ENCODE measurements at regions not wholly inside any gene's neighbourhood (a gene's known extent, or its start where the extent isn't known, plus 50 kb on each side); places are given as distances from the start of the nearest gene placed in this dataset.
A peak's percentile ranks its signal among the peaks of the same experiment; 100 is the strongest.
"Not testable (repeated sequence)": the region's sequence is repeated elsewhere in the genome, so short reads cannot be mapped to it uniquely, and the experiment has no call there.

DNA sequence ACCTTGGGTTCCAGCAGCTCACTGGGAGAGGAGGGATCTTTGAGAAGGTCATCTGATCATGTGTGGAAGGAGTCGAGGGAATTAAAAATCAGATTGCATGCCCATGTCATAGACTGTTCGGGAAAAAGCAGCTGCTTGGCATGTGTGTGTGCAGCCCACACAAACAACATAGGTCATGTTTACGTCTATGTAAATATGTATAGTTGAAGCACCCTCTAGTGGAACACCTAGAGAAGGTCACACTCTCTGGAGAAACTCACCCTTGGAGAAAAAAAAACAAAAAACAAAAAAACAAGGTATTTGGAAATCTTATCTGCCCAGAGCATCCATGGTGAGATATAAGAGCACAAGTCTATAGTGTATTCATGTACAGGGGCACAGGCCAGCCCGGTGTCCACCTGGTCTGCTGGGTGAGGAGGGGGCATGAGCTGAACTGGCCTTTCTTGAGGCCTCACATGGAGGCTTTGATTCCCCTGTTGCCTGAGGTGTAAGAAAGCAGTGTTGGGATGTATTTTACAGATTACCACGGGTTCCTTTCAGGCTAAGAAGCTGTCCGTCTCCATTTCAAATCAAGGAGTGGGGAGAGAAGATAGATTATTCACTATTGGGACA lies 98.0 kb downstream of the NPY start:
- no peaks in the 10 kb centered on the region for H3K9me3 Mint-ChIP-seq
- no peaks in the 10 kb centered on the region for H3K36me3 Mint-ChIP-seq
- no peak overlapping the region for H3K27ac Mint-ChIP-seq
- no peaks in the 10 kb centered on the region for H3K4me1 Mint-ChIP-seq
- CTCF ChIA-PET: interaction anchor here (0.9 to 2.5 kb wide), 11 partner anchors 8 to 685 kb away, joined by 3 to 21 read pairs (median 3); no protein-coding TSS in a partner anchor
- no peaks in the 10 kb centered on the region for H3K27me3 Mint-ChIP-seq
- DNase-seq: no peak
- H3K4me3 Mint-ChIP-seq: no peak overlapping the region

DNA sequence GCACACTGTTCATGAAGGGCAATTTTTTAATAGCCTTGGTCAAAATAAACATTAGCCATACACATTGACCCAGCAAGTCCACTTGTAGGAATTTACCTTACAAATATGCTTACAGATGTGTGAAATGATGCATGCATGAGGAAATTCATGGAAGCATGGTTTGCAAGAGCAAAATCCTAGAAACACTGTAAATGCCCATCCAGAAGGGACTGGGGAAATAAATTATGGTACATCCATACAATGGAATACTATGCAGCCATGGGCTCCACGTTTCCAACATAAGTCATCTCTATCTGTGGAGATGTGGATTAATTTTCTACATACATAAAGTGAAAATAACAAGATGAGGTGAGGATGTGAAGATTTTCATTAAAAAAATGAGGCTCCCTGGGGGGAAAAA lies 99.1 kb downstream of the NPY start:
- CTCF ChIA-PET: no interaction called here
- H3K4me1 Mint-ChIP-seq: no peaks in the 10 kb centered on the region
- H3K4me3 Mint-ChIP-seq: no peak overlapping the region
- no peaks in the 10 kb centered on the region for H3K27me3 Mint-ChIP-seq
- H3K36me3 Mint-ChIP-seq: no peaks in the 10 kb centered on the region
- no peak overlapping the region for H3K27ac Mint-ChIP-seq
- DNase-seq: no peak
- H3K9me3 Mint-ChIP-seq: no peaks in the 10 kb centered on the region

DNA sequence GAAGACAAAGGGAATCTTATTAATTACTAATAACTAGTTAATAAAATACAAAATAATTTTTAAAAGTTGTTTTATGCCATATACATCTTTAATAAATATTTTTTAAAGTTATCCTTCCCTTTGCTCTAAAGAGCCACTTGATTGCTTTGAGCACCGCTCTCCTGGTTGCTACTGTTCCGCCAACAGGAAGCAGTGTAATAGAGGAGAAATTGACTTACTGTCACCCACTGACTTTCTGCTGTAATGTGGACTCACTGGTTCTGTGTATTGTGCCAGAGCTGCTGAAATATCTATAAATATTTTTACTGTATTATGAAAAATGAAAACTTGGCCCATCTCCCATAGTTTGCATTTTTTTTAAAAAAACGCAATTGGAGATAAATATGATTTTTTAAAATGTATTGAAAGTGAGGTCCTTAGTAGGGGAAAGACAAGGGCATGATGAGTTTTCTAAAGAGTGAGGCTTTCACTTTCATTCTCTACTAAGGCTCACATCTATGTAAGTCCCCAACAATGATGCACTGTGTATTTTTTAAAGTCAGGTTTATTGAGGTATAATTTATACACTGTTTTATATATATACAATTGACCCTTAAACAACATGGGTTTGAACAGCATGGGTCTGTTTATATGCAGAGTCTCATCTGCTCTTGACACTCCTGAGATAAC lies 100.5 kb downstream of the NPY start:
- H3K27ac Mint-ChIP-seq: peak overlapping the region; percentile 24
- H3K27me3 Mint-ChIP-seq: no peaks in the 10 kb centered on the region
- no peaks in the 10 kb centered on the region for H3K36me3 Mint-ChIP-seq
- H3K4me1 Mint-ChIP-seq: no peaks in the 10 kb centered on the region
- DNase-seq: no peak
- CTCF ChIA-PET: interaction anchor here (1.1 kb wide), 1 partner anchor 287 kb away, joined by 3 read pairs; no protein-coding TSS in a partner anchor
- no peak overlapping the region for H3K4me3 Mint-ChIP-seq
- H3K9me3 Mint-ChIP-seq: no peaks in the 10 kb centered on the region

DNA sequence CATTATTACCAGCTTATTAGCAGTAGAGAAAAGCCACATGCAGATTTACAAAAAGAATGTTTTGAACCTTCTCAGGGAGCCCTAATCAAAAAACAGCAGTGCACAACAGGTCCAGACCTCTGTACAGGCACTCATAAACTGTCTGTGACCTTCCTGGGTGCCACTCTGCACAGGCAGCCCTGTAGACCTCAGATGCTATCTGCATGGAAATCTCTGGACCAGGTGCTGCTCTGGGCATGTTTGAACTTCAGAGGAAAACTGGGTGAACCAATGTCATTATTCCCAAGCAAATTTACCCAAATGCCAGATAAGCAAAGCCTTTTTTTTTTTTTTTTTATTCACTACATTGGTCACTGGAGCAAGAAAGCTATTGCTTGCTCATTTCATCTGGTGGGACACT lies 104.2 kb downstream of the NPY start:
- Mint-ChIP-seq H3K27me3 (no peaks in the 10 kb centered on the region), H3K9me3 (no peaks in the 10 kb centered on the region), H3K4me1 (no peaks in the 10 kb centered on the region), H3K4me3 (no peak overlapping the region), H3K36me3 (no peaks in the 10 kb centered on the region), H3K27ac (no peak overlapping the region)
- no peak for DNase-seq
- CTCF ChIA-PET: interaction anchor here (0.6 to 1.3 kb wide), 2 partner anchors 335 to 1205 kb away, joined by 3 read pairs; no protein-coding TSS in a partner anchor

DNA sequence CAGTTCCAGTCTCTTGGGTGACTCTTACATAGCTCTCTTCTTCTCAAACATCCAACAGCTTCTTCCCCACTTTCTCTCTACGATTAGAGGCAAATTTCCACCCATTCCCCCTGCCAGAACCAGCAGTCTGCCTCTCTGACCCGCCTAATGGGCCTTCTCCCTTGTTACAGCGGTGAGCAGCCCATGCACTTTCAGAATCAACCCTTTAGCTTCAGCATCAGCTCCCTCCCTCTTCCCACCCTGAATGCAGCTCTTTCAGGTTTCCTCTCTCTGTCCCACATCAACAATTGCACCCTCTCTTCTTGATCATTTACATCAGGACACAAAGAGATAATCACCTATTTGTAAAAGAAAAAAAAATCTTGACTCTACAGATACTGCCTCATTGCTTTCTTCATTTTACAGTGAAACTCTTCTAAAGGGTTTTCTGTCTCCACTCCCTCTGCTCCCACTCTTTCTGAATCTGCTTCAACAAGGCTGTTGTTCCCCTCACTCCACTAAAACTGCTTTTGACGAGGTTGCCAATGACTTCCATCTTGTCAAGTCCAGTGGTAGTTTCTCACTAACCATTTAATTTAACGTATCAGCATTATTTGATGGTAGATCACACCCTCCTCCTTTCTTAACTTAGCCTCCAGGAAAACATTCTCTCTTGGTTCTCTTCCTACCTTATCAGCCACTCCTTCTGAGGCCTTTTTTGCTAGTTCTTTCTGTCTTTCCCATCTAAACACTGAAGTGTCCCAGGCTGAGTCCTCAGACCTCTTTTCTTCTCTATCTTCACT lies 106.6 kb downstream of the NPY start:
- no peak overlapping the region for H3K27ac Mint-ChIP-seq

DNA sequence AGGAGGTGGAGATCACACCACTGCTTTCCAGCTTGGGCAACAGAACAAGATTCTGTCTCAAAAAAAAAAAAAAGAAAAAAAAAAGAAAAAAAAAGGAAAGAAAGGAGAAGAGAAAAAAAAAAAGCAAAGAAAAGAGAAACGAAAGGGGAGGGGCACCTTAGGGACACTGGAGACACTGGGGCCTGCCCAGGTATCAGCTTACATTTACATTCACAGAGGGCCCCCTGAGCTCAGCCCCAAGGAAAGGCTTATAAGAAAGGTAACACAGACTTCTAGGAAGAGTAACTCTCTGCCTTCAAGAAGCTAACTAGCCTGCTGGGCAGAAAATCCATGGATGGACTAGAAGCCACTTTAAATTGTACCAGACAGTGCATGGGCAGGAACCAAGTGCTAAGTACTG lies 108.8 kb downstream of the NPY start:
- no peaks in the 10 kb centered on the region for H3K4me1 Mint-ChIP-seq
- H3K4me3 Mint-ChIP-seq: no peak overlapping the region
- no peaks in the 10 kb centered on the region for H3K9me3 Mint-ChIP-seq
- H3K27me3 Mint-ChIP-seq: no peaks in the 10 kb centered on the region
- CTCF ChIA-PET: no interaction called here
- no peaks in the 10 kb centered on the region for H3K36me3 Mint-ChIP-seq
- no peak overlapping the region for H3K27ac Mint-ChIP-seq
- no peak for DNase-seq

More for the DNA sequence above, 106.6 kb downstream of the NPY start:
- no peak for DNase-seq
- Mint-ChIP-seq H3K27me3 (no peaks in the 10 kb centered on the region), H3K4me1 (no peaks in the 10 kb centered on the region), H3K36me3 (no peaks in the 10 kb centered on the region), H3K9me3 (no peaks in the 10 kb centered on the region), H3K4me3 (no peak overlapping the region)
- CTCF ChIA-PET: interaction anchor here (1.2 kb wide), 1 partner anchor 9 kb away, joined by 3 read pairs; no protein-coding TSS in a partner anchor

DNA sequence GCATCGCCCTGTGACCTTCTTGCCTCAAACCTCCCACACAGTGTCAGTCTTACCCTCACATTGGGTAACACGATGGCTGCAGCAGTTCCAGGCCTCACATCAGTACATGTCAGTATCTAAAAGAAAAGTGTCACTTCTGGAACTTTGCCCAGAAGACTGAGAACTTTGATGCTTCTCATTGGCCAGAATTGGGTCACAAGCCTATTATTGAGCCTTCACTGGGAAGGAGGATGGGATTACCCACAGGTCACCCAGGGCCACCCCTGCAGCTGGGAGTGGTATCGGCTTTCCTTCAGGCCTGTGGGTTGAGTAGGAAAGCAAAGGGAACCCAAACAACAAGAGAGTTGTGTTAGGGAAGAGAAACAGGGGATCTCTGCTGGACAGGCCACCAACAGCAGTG lies 111.5 kb downstream of the NPY start:
- H3K4me3 Mint-ChIP-seq: no peak overlapping the region
- H3K9me3 Mint-ChIP-seq: no peaks in the 10 kb centered on the region
- H3K27me3 Mint-ChIP-seq: no peaks in the 10 kb centered on the region
- H3K4me1 Mint-ChIP-seq: no peaks in the 10 kb centered on the region
- no peak for DNase-seq
- no peaks in the 10 kb centered on the region for H3K36me3 Mint-ChIP-seq
- H3K27ac Mint-ChIP-seq: no peak overlapping the region
- CTCF ChIA-PET: interaction anchor here (0.7 kb wide), 1 partner anchor 536 kb away, joined by 3 read pairs; no protein-coding TSS in a partner anchor

DNA sequence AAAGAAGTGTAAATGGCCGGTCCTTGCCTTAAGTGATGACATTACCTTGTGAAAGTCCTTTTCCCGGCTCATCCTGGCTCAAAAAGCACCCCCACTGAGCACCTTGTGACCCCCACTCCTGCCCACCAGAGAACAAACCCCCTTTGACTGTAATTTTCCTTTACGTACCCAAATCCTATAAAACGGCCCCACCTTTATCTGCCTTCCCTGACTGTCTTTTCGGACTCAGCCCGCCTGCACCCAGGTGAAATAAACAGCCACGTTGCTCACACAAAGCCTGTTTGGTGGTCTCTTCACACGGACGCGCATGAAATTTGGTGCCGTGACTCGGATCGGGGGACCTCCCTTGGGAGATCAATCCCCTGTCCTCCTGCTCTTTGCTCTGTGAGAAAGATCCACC lies 112.4 kb downstream of the NPY start:
- H3K27ac Mint-ChIP-seq, CTCF ChIA-PET, H3K27me3 Mint-ChIP-seq, H3K36me3 Mint-ChIP-seq, H3K4me1 Mint-ChIP-seq, DNase-seq, H3K9me3 Mint-ChIP-seq, H3K4me3 Mint-ChIP-seq: not testable (repeated sequence)

DNA sequence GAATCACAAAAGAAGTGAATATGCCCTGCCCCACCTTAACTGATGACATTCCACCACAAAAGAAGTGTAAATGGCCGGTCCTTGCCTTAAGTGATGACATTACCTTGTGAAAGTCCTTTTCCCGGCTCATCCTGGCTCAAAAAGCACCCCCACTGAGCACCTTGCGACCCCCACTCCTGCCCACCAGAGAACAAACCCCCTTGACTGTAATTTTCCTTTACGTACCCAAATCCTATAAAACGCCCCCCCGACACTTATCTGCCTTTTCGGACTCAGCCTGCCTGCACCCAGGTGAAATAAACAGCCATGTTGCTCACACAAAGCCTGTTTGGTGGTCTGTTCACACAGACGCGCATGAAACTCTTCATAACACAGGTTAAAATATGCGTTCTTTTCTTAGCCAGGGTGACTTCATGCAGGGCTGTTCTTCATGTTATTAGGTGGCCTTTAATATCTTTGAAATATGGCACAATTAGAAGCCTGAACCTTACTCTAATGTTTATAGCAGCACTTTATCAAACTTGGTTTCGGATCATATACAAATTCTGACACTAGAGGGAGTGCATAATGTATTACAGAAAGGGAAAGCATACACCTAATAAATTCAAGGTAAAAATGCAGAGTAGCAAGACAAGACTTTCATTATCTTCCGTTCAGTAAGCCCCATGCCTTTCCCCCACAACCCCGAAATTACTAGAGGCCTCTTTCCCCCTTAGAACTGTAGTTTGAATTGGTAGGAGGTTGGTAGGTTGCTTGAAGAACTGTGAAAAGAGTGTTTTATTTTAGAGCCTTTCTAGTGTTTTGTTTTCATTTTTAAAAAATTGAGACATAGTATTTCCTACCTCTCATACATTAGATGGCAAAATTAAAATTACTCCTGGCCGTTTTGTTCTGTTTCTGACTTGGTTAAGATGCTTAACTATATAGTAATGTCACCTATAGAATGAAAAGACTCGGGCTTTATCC lies 117.9 kb downstream of the NPY start:
- H3K27ac Mint-ChIP-seq: no peak overlapping the region
- H3K36me3 Mint-ChIP-seq: no peaks in the 10 kb centered on the region
- DNase-seq: no peak
- peaks cover 4% of the 10 kb centered on the region for H3K27me3 Mint-ChIP-seq
- peaks cover 5% of the 10 kb centered on the region for H3K4me1 Mint-ChIP-seq
- H3K9me3 Mint-ChIP-seq: no peaks in the 10 kb centered on the region
- H3K4me3 Mint-ChIP-seq: no peak overlapping the region
- CTCF ChIA-PET: no interaction called here

DNA sequence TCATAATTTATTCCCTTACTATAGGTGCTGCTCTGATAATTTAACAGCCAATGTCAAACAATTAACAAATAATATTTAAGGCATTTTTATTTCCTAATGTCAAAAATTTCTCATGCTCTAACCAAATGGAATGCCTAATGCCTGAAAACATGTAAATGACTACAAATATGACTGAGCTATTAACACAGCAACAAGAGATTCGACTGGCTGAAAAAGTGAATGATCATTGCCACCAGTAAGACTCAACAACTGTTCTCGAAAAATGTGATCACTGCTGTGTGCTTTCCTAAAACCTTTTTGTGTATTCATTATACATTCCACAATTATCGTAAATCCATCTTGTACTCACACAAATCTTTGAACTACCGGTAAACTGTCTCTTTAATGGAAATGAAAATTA lies 118.7 kb downstream of the NPY start:
- Mint-ChIP-seq H3K4me3 (no peak overlapping the region), H3K27me3 (peaks cover 4% of the 10 kb centered on the region), H3K27ac (no peak overlapping the region), H3K9me3 (no peaks in the 10 kb centered on the region), H3K4me1 (peaks cover 5% of the 10 kb centered on the region), H3K36me3 (no peaks in the 10 kb centered on the region)
- CTCF ChIA-PET: no interaction called here
- no peak for DNase-seq

DNA sequence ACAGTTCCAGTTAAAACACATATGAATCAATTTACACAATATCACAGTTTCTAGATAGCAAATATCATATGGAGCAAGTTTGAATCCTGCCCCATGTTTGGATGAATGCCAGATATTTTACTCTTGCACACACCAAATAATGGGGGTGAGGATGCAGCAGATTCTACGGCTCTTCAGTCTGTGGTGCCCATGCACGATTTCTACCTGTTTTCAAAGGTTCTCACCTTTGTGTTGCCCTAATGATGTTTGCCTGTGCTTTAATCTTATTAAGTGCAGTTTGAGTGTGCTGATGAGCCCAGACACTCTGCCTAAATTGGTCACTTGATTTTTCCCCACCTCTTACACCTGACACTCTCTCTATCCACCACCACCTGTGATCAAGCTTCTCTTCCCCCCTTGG lies 119.6 kb downstream of the NPY start:
- Mint-ChIP-seq H3K4me3 (no peak overlapping the region), H3K9me3 (no peaks in the 10 kb centered on the region), H3K27me3 (peaks cover 4% of the 10 kb centered on the region), H3K36me3 (no peaks in the 10 kb centered on the region), H3K27ac (no peak overlapping the region), H3K4me1 (peaks cover 5% of the 10 kb centered on the region)
- CTCF ChIA-PET: no interaction called here
- DNase-seq: no peak

DNA sequence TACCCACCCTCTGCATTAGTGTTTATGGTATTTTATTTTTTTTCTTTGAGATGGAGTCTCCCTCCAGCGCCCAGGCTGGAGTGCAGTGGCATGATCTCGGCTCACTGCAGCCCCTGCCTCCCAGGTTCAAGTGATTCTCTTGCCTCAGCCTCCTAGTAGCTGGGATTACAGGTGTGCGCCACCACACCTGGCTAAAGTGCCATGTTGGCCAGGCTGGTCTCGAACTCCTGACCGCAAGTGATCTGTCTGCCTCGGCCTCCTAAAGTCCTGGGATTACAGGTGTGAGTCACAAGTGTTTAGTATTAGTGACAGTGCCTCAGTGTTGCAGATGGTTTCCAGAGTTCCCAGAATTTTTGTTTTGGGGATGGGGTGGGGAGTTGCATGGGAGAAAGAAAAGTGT lies 120.3 kb downstream of the NPY start:
- no peak for DNase-seq
- Mint-ChIP-seq H3K4me1 (peaks cover 5% of the 10 kb centered on the region), H3K36me3 (no peaks in the 10 kb centered on the region), H3K27ac (no peak overlapping the region), H3K4me3 (no peak overlapping the region), H3K9me3 (no peaks in the 10 kb centered on the region), H3K27me3 (peaks cover 4% of the 10 kb centered on the region)
- CTCF ChIA-PET: no interaction called here

DNA sequence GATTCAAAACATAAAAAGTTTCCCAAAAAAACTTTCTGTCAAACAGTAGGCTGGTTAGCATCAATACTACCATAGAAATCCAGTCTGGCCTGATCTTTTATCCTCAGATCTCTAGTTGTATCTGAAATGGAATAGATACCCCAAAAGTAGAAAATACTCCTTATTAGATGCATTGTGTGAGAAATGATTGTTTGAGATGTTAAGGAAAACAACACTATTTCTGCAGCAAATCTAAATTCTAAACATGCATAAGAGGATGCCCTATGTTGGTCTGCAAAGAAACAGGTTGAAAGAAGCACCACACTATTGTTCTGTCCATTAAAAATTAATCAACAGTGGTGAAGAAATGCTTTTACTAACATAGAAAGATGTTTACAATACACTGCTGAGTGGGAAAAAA lies 121.0 kb downstream of the NPY start:
- Mint-ChIP-seq H3K4me3 (no peak overlapping the region), H3K4me1 (peaks cover 5% of the 10 kb centered on the region), H3K9me3 (no peaks in the 10 kb centered on the region), H3K27ac (no peak overlapping the region), H3K27me3 (peaks cover 4% of the 10 kb centered on the region), H3K36me3 (no peaks in the 10 kb centered on the region)
- CTCF ChIA-PET: no interaction called here
- DNase-seq: no peak

All from activated naive CD4-positive, alpha-beta T cell treated with anti-CD3 and anti-CD28 coated beads, Interleukin-2, amount 10 ng/mL, durations not matched to agents 7 days and 5 days (primary cell).